GM20000 (cell line): ENCODE measurements at regions not wholly inside any gene's neighbourhood (a gene's known extent, or its start where the extent isn't known, plus 50 kb on each side); places are given as distances from the start of the nearest gene placed in this dataset.

Source experiments
- DNase-seq: peaks from one replicate; pipeline ENCODE4 v3.0.0; 2012; ENCODE audit warnings: low spot score
- TF ChIP-seq, protein P1 (sequence below): IDR thresholded peaks from 2 replicates; pipeline ENCODE4 v1.5.1; 2012; ENCODE audit warnings: mild to moderate bottlenecking, control low read depth; ENCODE audit errors: extremely low read depth, missing control alignments

DNA sequence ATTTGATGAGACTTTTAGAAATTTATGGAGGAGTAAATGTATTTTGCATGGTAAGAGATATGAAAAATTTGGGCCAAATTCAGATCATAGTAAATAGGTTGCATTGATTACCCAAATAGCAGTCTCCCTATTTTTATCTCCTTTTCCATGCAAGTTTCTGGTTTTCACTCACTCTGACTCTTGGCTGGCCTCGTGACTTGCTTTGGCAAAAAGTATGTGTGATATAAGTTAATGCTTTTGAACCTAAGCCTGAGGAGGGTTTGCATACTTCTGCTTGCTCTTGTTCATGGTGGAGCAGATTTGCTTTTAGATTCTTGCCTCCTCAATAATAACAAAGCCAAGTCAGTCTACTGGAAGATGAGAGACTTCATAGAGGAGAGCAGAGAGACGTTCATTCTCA is 1045.9 kb upstream of the CDH8 start:
- TF ChIP-seq, protein P1, sequence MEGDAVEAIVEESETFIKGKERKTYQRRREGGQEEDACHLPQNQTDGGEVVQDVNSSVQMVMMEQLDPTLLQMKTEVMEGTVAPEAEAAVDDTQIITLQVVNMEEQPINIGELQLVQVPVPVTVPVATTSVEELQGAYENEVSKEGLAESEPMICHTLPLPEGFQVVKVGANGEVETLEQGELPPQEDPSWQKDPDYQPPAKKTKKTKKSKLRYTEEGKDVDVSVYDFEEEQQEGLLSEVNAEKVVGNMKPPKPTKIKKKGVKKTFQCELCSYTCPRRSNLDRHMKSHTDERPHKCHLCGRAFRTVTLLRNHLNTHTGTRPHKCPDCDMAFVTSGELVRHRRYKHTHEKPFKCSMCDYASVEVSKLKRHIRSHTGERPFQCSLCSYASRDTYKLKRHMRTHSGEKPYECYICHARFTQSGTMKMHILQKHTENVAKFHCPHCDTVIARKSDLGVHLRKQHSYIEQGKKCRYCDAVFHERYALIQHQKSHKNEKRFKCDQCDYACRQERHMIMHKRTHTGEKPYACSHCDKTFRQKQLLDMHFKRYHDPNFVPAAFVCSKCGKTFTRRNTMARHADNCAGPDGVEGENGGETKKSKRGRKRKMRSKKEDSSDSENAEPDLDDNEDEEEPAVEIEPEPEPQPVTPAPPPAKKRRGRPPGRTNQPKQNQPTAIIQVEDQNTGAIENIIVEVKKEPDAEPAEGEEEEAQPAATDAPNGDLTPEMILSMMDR: no peak
- no peak for DNase-seq

DNA sequence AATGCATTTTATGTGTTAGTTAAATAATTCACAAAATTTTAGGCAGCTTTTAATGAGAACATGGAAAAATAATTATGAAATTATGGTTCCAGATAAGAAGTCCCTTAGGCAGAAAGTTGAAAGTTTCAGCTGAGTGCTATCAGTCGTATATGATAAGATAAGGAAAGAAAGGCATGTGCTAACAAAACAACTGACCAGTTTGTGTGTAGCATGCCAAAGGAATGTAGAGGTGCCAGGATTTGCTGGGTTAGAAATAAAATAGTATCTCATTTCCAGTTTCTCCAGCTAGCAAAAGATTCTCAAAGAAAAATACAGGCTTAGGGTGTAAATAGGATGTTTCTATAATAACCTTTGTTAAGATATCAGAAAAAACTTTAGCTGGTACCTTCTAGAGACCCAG is 1044.5 kb upstream of the CDH8 start:
- DNase-seq: no peak
- TF ChIP-seq, protein P1: no peak

DNA sequence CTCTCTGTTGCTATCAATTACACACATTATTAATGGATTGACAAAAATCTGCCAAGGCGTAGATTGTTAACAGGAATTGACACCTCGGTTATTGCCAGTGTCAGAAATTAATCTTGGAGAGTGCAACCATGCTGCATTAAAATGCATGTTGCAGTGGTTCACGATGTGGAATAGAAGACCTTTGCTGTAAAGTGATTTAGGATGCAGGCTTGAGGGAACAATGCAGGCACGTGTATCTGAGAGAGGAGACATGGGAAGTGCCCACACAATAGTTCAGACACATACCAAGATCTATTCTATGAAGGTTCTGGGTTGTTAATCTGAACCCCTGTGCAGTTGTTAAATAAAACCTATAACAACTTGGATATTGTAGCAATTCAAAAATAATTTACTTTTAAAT is 1032.8 kb upstream of the CDH8 start:
- TF ChIP-seq, protein P1: no peak
- DNase-seq: no peak

DNA sequence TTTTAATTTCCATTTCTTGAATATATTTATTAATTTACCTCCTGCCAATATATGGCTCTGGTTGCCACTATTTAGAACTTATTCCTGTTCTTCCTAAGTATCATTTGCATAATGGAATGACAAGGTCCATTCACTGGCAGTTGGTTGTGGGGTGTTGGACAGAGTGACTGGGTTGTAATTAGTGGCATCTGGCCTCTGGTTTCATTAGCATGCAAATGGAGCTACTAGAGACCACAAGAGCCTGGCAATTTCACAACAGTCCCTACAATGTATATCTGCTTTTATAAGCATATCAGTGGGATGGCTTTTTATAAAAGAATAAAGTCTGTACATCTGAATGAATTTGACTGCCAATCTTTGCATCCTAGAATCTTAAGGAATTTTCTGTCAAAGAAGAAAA is 1030.9 kb upstream of the CDH8 start:
- TF ChIP-seq, protein P1: no peak
- no peak for DNase-seq

DNA sequence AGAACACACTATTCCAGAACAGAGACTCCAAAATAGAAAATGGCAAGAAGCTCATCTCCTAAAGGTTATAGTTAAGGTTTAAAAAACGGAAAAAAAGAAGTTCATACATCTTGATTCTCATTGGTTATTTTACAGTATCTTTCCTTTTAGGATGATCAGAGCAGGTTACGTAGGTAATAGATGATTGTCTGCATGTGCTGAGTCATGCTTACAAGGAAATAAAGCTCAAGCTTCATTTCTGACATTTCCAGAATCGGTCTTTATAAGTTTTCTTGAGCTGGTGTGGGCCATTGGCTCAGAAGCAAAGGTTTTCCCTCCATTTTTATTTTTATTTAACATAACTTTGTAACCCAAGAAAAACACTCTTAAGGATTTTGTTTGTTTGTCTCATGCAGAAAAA is 1030.3 kb upstream of the CDH8 start:
- no peak for DNase-seq
- TF ChIP-seq, protein P1: no peak

DNA sequence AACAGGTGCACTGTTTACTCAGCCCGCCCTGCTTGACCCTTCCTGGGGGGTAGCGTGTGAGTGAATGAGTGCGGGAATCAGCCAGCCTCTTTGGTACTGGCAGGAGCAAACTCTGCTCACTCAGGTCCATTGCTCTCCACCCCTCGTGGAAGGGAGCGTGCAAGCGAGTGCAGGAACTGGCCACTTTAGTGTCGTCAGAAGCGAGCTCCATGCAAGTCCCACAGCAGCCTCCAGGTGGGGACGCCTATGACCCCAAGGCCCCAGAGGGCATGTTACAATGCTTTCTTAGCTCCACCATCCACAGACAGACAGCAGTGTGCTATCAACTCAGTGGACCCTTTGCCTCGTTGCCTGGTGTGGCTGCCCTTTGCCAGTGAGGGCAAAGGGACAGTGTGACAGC is 1025.1 kb upstream of the CDH8 start:
- TF ChIP-seq, protein P1: no peak
- DNase-seq: no peak

DNA sequence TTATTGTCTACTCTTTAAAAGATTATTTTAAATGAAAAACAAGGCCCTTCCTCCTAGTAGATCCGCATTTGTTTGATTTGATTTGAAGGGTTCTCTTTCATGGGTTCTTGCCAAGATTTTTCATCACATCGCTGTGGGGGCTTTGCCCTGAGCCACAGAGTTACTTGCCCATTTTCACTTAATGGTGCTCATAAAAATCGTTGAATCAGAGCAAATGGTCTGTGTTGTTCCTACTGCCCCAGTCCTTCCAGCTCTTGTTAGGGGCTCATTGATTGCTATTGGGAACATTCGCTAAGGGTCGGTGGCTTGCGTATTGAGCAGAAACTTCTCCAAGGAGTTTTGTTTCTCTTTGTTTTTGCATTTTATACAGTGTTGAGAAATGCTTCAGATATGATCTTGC is 1023.4 kb upstream of the CDH8 start:
- TF ChIP-seq, protein P1: no peak
- DNase-seq: no peak
